ENCODE measurements at regions not wholly inside any gene's neighbourhood (a gene's known extent, or its start where the extent isn't known, plus 50 kb on each side); places are given as distances from the start of the nearest gene placed in this dataset.

DNA sequence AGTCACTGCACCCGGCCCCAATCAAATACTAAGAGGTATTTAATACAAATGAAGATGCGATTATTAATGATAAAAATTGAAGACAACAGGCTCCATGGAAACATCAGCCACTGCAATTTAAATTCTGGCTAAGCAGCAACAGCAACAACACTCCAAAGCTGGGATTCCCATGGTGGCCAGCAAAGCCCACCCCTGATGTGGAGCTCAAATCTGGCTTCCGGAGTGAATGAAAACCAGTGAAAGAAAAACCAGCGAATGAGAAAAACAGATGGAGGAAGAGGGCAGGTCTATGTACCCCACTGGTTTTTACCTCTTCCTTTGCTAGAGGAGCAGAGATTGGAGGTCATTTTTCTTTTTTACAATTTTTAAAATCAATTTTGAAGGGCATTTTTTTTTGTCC, 135.9 kb upstream of the PDE10A start:
- DNase-seq (ENCODE audit: low read depth): no peak
- no peak overlapping the region for H3K4me3 ChIP-seq (ENCODE audit: low read depth, low read length)
- TF ChIP-seq, protein P1, sequence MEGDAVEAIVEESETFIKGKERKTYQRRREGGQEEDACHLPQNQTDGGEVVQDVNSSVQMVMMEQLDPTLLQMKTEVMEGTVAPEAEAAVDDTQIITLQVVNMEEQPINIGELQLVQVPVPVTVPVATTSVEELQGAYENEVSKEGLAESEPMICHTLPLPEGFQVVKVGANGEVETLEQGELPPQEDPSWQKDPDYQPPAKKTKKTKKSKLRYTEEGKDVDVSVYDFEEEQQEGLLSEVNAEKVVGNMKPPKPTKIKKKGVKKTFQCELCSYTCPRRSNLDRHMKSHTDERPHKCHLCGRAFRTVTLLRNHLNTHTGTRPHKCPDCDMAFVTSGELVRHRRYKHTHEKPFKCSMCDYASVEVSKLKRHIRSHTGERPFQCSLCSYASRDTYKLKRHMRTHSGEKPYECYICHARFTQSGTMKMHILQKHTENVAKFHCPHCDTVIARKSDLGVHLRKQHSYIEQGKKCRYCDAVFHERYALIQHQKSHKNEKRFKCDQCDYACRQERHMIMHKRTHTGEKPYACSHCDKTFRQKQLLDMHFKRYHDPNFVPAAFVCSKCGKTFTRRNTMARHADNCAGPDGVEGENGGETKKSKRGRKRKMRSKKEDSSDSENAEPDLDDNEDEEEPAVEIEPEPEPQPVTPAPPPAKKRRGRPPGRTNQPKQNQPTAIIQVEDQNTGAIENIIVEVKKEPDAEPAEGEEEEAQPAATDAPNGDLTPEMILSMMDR (IDR thresholded peaks at IDR 0.05; ENCODE audit: low read depth, low read length, missing control alignments): no peak

DNA sequence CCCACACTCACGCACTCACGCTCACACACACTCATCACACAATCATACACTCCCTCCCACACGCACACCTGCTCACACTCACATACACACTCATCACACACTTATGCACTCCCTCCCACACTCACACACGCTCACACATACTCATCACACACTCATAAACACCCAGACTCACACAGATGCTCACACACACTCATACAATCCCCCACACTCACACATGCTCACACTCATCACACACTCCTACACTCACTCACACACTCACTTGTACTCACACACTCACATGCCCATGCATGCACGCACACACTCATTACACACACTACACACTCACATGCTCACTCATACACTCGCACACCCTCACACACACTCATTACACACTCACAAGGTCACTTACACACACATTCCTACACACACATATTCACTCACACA, 131.1 kb upstream of the PDE10A start:
- no peak overlapping the region for H3K4me3 ChIP-seq (ENCODE audit: low read depth, low read length)
- DNase-seq (ENCODE audit: low read depth): no peak
- TF ChIP-seq, protein P1 (IDR thresholded peaks at IDR 0.05; ENCODE audit: low read depth, low read length, missing control alignments): no peak

DNA sequence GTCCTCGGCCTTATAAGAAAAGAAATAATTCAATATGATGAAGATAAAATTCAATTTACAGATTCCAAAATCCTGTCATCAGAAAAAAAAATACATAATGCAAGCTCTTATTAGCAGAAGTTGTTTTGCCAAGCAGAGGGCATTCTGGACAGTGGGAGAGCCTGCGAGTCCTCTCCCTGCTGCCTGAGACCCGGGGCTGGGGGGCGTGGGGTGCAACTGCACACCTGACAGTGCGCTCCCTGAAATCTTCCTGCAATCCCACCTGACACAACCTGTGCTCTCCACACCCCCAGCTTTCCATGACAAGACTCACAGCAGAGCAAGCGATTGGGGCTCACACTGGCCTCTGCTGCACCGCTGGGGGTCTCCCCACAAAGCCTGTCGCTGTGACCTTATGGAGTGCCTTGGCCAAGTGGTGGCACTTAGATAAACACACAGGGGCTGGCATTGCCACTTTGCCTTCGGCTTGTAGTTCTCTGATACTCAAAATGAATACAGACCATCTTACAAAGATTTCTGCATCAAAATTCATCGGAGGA, 130.3 kb upstream of the PDE10A start:
- TF ChIP-seq, protein P1 (IDR thresholded peaks at IDR 0.05; ENCODE audit: low read depth, low read length, missing control alignments): no peak
- H3K4me3 ChIP-seq (ENCODE audit: low read depth, low read length): no peak overlapping the region
- no peak for DNase-seq (ENCODE audit: low read depth)

GRCh38 chr6:165791876-165792437, 128.9 kb upstream of the PDE10A start:
- TF ChIP-seq, protein P1 (IDR thresholded peaks at IDR 0.05; ENCODE audit: low read depth, low read length, missing control alignments): no peak
- no peak for DNase-seq (ENCODE audit: low read depth)
- H3K4me3 ChIP-seq (ENCODE audit: low read depth, low read length): no peak overlapping the region

DNA sequence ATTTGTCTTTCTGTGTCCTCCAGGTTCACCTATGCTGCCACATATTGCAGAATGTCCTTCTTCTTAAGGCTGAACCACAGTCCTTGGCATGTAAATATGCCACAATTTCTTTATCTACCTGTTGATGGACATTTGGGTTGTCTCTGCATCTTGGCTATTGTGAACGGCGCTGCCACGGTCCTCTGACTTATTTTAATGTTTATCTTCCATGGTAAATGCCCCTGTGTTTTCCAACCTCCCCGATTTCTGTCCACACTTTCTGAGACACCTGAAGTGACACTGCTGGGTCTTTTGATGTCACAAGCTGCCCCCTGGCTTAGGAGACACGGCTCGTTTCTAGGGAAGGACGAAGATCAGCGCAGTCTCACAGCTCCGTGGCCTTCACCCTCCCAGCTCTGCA, 128.3 kb upstream of the PDE10A start:
- DNase-seq (ENCODE audit: low read depth): no peak
- H3K4me3 ChIP-seq (ENCODE audit: low read depth, low read length): no peak overlapping the region
- TF ChIP-seq, protein P1 (IDR thresholded peaks at IDR 0.05; ENCODE audit: low read depth, low read length, missing control alignments): no peak

DNA sequence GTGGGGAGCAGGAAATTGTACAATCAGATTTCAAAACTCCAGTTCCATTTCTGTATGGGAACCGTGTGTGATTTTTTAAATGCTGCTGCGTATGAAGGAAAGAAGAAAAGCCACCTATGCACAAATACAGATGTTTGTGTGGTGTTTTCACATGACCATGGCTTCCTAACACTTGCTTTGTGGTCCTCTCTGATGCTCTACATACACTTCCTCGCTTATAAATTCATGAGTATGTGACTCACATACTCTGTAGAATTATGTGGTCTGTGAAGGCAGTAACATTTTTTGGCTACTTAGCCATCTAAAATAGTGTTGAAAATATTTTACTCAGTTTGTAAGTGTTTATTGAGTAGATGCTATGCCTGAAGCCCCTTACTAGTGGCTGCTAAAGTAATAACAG, 119.8 kb upstream of the PDE10A start:
- H3K4me3 ChIP-seq (ENCODE audit: low read depth, low read length): no peak overlapping the region
- DNase-seq (ENCODE audit: low read depth): no peak
- TF ChIP-seq, protein P1 (IDR thresholded peaks at IDR 0.05; ENCODE audit: low read depth, low read length, missing control alignments): no peak

GRCh38 chr6:165782134-165782533, 119.1 kb upstream of the PDE10A start:
- no peak for DNase-seq (ENCODE audit: low read depth)
- TF ChIP-seq, protein P1 (IDR thresholded peaks at IDR 0.05; ENCODE audit: low read depth, low read length, missing control alignments): no peak
- H3K4me3 ChIP-seq (ENCODE audit: low read depth, low read length): no peak overlapping the region

All from GM12864 (cell line).